ENCODE measurements at regions not wholly inside any gene's neighbourhood (a gene's known extent, or its start where the extent isn't known, plus 50 kb on each side); places are given as distances from the start of the nearest gene placed in this dataset.
"Not testable (repeated sequence)": the region's sequence is repeated elsewhere in the genome, so short reads cannot be mapped to it uniquely, and the experiment has no call there.

DNA sequence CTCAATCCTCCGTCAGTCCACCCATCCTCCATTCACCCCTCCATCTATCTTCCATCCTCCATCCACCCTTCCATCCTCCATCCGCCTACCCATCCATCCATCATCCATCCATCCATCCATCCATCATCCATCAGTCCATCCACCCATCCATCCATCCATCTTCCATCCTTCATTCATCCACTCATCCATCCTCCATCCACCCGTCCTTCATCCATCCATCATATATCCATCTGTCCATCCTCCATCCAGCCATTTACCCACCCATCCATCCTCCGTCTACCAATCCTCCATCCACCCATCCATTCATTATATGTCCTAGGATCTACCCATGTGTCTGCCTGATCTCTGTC lies 179.1 kb downstream of the TMEM121 start:
- not testable (repeated sequence) for TF ChIP-seq ZNF274 (IDR thresholded peaks at IDR 0.05; ENCODE audit: low read depth, low read length); SUZ12 (IDR thresholded peaks at IDR 0.05; ENCODE audit: extremely low read depth, insufficient read depth, insufficient read length); YY1 (IDR thresholded peaks at IDR 0.05; ENCODE audit: insufficient read depth, insufficient read length)

All from NT2/D1 (cell line).